NB4 (cell line): ENCODE measurements at regions not wholly inside any gene's neighbourhood (a gene's known extent, or its start where the extent isn't known, plus 50 kb on each side); places are given as distances from the start of the nearest gene placed in this dataset.

Source experiments
- DNase-seq: peaks from one replicate; pipeline ENCODE4 v3.0.0; 2010; ENCODE audit warnings: low read depth
- H3K4me3 ChIP-seq: one replicate; pipeline ENCODE4 v1.5.1; 2011; ENCODE audit warnings: mild to moderate bottlenecking, low read depth, low read length, moderate library complexity
- MYC ChIP-seq: IDR thresholded peaks from 2 replicates; pipeline ENCODE4 v1.6.1; 2011; ENCODE audit warnings: low read depth, low read length
- POLR2A ChIP-seq: IDR thresholded peaks from 2 replicates; pipeline ENCODE4 v1.6.1; 2011; ENCODE audit warnings: mild to moderate bottlenecking; ENCODE audit not compliant: insufficient read length; ENCODE audit errors: extremely low read depth
- TF ChIP-seq, protein P1 (sequence below): IDR thresholded peaks from 2 replicates; pipeline ENCODE4 v1.6.1; 2011; ENCODE audit warnings: low read depth, low read length
- TF ChIP-seq, protein P2 (sequence below): IDR thresholded peaks from one replicate; pipeline ENCODE4 v1.5.1; 2012; ENCODE audit warnings: low read depth, low read length

- TF ChIP-seq POLR2A = no peak
- TF ChIP-seq, protein P1, sequence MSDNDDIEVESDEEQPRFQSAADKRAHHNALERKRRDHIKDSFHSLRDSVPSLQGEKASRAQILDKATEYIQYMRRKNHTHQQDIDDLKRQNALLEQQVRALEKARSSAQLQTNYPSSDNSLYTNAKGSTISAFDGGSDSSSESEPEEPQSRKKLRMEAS = no peak
- no peak for TF ChIP-seq MYC
- TF ChIP-seq, protein P2, sequence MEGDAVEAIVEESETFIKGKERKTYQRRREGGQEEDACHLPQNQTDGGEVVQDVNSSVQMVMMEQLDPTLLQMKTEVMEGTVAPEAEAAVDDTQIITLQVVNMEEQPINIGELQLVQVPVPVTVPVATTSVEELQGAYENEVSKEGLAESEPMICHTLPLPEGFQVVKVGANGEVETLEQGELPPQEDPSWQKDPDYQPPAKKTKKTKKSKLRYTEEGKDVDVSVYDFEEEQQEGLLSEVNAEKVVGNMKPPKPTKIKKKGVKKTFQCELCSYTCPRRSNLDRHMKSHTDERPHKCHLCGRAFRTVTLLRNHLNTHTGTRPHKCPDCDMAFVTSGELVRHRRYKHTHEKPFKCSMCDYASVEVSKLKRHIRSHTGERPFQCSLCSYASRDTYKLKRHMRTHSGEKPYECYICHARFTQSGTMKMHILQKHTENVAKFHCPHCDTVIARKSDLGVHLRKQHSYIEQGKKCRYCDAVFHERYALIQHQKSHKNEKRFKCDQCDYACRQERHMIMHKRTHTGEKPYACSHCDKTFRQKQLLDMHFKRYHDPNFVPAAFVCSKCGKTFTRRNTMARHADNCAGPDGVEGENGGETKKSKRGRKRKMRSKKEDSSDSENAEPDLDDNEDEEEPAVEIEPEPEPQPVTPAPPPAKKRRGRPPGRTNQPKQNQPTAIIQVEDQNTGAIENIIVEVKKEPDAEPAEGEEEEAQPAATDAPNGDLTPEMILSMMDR = no peak
- H3K4me3 ChIP-seq = no peak overlapping the region
- no peak for DNase-seq
Observed at GRCh38 chr17:11081342-11081741, 159.7 kb upstream of the SHISA6 start.

DNA sequence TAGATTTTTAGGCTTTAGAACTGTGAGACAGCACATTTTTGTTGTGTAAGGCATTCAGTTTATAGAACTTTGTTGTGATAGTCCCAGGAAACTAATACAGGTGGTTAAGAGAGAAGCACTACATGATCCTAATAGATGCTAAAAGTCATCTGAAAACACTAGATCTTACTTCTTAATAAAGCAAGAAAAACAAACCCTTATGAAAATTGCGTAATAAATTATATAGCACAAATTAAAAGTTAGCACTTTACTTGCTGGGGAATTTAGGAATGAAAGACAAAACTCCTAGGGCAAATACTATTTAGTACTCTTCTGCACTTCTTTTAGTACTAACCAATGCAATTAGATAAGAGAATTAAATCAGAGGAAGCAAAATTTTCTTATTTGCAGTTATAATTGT, 163.3 kb upstream of the SHISA6 start:
- no peak overlapping the region for H3K4me3 ChIP-seq
- TF ChIP-seq, protein P1 = no peak
- TF ChIP-seq, protein P2 = no peak
- TF ChIP-seq MYC = no peak
- TF ChIP-seq POLR2A = no peak
- DNase-seq = no peak

DNA sequence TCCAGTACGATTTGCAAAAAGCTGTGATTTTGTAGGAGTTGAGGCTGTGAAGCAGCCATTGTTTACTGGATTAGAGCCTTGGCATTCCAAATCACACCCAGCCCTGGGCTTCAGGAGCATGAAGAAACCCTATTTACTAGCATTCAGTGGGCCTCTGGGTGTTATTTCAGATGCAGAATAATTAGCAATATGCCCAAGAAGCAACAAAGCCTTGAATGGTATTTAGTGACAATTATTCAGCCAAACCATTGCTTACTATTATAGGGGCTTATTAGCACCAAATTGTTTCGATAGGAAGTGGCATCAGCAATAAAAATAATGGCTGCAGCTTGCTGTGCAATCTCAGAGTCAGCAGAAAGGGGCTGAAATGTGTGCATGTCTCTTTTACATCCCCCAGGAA, 166.6 kb upstream of the SHISA6 start:
- DNase-seq = no peak
- TF ChIP-seq MYC (no peak), POLR2A (no peak)
- TF ChIP-seq, protein P2 = no peak
- TF ChIP-seq, protein P1 = no peak
- H3K4me3 ChIP-seq = no peak overlapping the region

- H3K4me3 ChIP-seq = no peak overlapping the region
- no peak for TF ChIP-seq POLR2A
- TF ChIP-seq MYC = no peak
- TF ChIP-seq, protein P2 = no peak
- TF ChIP-seq, protein P1 = no peak
Observed at GRCh38 chr17:11056926-11057325, 184.1 kb upstream of the SHISA6 start.

GRCh38 chr17:11053846-11054245, 187.2 kb upstream of the SHISA6 start:
- TF ChIP-seq MYC (no peak), POLR2A (no peak)
- TF ChIP-seq, protein P1 = no peak
- TF ChIP-seq, protein P2 = no peak
- no peak for DNase-seq
- H3K4me3 ChIP-seq = no peak overlapping the region

More at GRCh38 chr17:11056926-11057325, 184.1 kb upstream of the SHISA6 start:
- no peak for DNase-seq

DNA sequence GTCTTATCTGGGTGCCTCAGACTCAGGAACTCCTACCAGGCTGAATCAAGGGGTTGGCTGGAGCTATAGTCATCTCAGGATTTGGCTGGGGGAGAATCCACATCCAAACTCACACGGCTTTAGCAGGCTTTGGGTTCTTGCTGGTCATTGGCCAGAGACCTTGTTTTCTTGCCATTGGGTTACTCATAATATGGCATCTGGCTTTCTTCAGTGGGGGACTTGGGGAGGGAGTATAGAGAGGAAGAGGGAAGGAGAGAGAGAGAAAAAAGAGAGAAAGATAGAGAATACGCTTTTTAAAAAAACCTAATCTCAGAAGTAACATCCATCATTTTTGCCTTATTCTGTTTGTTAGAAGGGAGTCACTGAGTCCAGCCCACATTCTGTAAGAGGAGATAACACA, 191.5 kb upstream of the SHISA6 start:
- no peak for TF ChIP-seq POLR2A
- TF ChIP-seq, protein P2 = no peak
- TF ChIP-seq MYC = no peak
- TF ChIP-seq, protein P1 = no peak
- H3K4me3 ChIP-seq = no peak overlapping the region
- DNase-seq = no peak
